ENCODE measurements at regions not wholly inside any gene's neighbourhood (a gene's known extent, or its start where the extent isn't known, plus 50 kb on each side); places are given as distances from the start of the nearest gene placed in this dataset.

GRCh38 chr12:43057566-43057965 is 468.0 kb upstream of the PRICKLE1 start:
- TF ChIP-seq, protein P1, sequence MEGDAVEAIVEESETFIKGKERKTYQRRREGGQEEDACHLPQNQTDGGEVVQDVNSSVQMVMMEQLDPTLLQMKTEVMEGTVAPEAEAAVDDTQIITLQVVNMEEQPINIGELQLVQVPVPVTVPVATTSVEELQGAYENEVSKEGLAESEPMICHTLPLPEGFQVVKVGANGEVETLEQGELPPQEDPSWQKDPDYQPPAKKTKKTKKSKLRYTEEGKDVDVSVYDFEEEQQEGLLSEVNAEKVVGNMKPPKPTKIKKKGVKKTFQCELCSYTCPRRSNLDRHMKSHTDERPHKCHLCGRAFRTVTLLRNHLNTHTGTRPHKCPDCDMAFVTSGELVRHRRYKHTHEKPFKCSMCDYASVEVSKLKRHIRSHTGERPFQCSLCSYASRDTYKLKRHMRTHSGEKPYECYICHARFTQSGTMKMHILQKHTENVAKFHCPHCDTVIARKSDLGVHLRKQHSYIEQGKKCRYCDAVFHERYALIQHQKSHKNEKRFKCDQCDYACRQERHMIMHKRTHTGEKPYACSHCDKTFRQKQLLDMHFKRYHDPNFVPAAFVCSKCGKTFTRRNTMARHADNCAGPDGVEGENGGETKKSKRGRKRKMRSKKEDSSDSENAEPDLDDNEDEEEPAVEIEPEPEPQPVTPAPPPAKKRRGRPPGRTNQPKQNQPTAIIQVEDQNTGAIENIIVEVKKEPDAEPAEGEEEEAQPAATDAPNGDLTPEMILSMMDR (IDR thresholded peaks at IDR 0.05; ENCODE audit: insufficient read depth, low read length): no peak
- TF ChIP-seq, protein P2, sequence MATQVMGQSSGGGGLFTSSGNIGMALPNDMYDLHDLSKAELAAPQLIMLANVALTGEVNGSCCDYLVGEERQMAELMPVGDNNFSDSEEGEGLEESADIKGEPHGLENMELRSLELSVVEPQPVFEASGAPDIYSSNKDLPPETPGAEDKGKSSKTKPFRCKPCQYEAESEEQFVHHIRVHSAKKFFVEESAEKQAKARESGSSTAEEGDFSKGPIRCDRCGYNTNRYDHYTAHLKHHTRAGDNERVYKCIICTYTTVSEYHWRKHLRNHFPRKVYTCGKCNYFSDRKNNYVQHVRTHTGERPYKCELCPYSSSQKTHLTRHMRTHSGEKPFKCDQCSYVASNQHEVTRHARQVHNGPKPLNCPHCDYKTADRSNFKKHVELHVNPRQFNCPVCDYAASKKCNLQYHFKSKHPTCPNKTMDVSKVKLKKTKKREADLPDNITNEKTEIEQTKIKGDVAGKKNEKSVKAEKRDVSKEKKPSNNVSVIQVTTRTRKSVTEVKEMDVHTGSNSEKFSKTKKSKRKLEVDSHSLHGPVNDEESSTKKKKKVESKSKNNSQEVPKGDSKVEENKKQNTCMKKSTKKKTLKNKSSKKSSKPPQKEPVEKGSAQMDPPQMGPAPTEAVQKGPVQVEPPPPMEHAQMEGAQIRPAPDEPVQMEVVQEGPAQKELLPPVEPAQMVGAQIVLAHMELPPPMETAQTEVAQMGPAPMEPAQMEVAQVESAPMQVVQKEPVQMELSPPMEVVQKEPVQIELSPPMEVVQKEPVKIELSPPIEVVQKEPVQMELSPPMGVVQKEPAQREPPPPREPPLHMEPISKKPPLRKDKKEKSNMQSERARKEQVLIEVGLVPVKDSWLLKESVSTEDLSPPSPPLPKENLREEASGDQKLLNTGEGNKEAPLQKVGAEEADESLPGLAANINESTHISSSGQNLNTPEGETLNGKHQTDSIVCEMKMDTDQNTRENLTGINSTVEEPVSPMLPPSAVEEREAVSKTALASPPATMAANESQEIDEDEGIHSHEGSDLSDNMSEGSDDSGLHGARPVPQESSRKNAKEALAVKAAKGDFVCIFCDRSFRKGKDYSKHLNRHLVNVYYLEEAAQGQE (IDR thresholded peaks at IDR 0.05; ENCODE audit: insufficient replicate concordance, low read depth): no peak
- TF ChIP-seq POLR2AphosphoS5 (IDR thresholded peaks at IDR 0.05; ENCODE audit: low read depth) (no peak), SPI1 (IDR thresholded peaks at IDR 0.05; ENCODE audit: borderline replicate concordance, low read depth) (no peak), GABPA (IDR thresholded peaks at IDR 0.05; ENCODE audit: low read depth) (no peak)

Measured in HL-60 (cell line).